NCI-H82 treated with DMSO at 0.1 percent for 48 hours (cell line): ENCODE measurements at regions not wholly inside any gene's neighbourhood (a gene's known extent, or its start where the extent isn't known, plus 50 kb on each side); places are given as distances from the start of the nearest gene placed in this dataset.
A peak's percentile ranks its signal among the peaks of the same experiment; 100 is the strongest.

Experiments used
- DNase-seq: peaks from one replicate; lab custom pipeline; 2025; ENCODE audit not compliant: unreplicated experiment; lab: John Stamatoyannopoulos, UW

- DNase-seq: no peak
Observed at GRCh38 chr10:71066600-71066999, 145.8 kb upstream of the UNC5B start.

DNA sequence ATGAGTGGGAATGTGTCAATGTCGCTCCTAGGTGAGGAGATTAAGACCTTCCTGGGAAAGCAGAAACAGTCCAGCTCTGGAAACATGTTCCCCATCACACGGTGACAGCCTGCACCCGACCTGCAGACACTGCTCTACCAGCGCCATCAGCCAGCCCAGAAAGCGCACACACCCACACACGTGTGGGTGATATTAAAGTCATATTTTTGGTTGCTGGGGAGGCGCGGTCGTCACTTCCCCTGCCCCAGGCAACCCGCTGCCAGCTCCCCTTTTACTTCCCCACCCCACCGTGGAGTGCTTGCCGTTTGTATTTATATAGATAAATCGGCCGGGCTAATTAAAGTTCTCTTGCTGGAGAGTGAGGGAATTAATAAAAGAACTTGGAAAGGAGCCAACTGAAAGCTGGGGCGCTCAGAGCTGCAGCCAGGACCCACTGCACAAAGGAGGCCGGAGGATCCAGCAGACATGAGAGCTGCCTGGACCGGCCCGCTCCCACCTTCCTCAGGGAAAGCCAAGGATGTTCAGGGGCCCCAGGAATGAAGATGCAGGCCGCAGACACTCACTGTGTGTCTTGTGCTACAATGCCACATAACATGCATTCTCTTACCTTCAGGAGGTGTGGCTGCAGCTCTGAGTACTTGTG, 145.2 kb upstream of the UNC5B start:
- peak; percentile 14 for DNase-seq

DNA sequence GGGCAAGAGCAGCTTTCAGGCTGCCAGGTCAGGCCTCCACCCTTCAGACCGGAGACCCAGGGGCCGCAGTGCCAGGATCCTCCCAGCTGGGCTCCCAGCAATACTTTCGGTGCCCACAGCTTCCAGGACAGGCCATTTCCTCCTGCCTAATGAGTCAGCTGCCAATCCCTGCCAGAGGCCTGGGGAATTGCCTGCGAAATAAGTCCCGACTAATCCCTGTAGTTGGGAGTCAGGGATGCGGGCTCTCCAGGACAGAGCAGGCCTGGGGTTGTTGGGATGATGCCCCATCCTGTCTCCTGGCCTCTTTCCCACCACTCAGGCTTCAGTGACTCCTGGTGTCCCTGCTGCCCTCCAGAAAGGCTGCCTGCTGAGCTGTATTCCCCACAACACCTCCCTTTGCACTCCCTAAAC, 143.5 kb upstream of the UNC5B start:
- peak; percentile 28 for DNase-seq

DNA sequence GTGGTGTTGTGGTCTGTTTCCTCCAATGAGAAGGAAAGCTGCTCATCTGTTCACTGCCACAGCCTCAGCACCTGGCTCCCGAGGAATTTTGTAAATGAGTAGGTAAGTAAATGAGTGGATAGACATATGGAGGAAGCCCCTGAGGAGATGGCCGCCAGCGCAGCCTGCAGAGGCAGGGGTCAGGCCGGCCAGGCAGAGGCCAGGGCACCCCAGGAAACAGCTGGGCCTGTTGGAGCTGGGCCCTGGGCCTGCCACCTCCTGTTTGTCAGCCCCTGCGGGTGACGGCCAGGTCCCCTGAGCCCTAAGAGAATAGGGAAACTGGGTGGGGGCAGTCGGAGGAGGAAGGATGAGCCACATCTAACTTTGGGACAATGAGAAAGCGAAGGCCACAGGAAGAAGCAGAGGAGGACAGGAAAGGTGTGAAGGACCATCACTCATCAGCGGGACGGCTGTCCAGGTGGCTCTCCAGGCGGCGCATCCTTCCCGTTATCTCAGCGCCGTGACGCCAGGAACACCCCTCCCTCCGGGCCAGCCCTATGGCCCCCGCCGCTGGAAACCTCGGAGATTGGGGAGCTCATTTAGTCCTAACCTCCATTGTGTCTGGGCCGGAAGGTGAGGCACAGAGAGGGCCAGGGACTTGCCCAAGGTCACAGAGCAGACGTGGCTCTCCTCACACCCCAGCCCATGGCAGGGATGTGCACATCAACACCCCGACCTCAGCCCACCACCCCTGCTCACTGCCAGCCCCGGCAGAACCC, 142.3 kb upstream of the UNC5B start:
- DNase-seq: no peak

DNA sequence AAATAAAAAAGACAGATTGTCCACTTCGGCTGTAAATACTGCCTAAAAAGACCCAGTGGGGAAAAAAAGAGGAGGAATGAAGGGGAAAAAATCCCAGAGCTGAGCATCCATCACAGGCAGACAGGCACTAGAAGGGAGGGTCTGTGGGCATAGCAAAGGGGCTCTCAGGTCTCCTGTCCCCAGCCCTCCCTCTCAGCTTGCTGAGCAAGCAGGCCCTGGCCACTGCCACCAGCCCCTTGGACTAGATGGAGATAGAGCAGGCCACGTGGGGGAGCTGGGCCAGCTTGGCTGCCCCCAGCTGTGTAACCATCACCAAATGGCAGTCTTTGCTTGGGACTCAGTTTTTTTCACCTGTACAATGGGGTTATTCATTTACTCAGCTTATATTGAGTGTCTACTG, 141.6 kb upstream of the UNC5B start:
- no peak for DNase-seq

DNA sequence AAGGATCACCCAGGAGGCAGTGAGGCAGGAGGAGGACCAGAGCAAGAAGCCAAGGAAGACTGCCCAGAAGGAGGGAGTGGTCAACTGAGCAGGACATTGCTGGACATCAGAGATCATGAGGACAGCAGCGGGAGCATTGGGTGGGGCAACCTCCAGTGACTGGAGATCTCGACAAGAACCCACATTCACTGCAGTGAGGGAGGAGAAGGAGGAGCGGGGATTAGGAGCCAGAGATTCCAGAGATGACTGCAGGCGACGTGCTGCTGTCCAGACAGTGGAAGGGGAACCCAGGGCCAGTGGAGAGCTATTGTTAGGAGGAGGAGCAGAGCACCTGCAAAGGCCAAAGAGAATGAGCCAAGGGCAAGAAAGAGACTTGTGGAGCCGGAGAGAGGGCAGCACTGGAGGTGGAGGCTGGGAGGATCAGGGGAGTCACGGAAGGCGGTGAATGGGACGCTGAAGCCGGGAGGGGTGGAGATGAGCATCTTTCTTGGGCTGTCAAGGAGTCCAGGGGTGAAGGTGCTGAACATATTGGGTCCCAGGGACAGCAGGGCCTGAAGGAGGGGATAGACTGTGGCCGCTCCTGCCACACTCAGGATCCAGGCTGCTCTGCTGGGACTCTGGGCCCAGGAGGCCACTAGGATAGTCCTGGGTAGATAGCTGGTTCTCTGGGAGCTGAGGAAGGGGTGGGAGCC, 140.1 kb upstream of the UNC5B start:
- DNase-seq: no peak

DNA sequence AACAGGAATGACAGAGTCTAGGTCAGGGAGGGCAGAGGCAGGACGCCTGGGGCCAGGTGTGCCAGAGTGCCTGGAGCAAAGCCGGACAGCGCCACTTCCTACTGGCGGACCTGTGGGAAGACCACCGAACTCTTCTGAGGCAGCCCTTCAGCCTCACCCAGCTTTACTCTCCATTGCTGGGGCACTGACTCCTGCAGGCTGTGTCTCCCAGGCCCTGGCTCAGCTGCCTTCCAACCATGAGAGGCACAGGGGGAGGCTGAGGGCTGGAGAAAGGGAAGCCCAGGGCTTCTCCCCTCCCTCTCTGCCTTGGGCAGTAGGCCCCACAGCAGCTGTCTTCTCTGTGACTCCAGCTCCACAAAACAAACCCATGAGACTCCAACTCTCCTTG, 139.6 kb upstream of the UNC5B start:
- no peak for DNase-seq

DNA sequence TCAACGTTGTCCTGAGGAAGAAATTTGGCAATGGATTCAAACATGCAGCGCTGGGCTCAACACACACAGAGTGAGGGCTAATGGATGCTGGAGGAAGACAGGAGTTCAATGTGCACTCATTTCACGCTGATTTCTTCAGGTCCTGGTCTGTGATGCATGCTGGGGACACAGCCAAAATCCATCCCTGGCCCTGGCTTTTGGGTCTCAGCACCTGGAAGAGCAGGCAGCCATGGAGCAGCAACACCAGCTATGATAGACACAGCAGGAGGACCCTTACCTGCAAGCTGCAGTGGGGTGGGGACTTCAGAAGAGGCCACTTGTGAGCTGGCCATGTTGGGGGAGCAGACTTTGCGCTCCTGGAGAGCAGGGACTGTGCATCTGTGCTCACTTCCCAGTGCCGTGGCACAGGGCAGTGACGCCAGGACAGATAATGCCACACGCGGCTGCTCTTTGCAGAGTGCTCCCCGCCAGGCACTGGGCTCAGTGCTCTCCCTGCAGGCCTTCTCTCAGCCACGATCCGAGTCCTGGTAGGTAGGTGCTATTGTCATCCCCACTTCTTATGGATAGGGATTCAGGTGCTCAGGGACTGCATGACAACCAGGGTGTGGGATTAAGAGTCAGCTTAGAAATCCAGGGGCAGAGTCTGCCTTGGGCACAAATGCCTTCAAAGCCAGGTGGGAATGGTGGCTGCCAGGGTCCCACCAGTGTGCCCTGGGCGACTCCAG, 138.8 kb upstream of the UNC5B start:
- DNase-seq: no peak

GRCh38 chr10:71074176-71074755, 138.1 kb upstream of the UNC5B start:
- no peak for DNase-seq

GRCh38 chr10:71075086-71075758, 137.1 kb upstream of the UNC5B start:
- DNase-seq: peak; percentile 58

DNA sequence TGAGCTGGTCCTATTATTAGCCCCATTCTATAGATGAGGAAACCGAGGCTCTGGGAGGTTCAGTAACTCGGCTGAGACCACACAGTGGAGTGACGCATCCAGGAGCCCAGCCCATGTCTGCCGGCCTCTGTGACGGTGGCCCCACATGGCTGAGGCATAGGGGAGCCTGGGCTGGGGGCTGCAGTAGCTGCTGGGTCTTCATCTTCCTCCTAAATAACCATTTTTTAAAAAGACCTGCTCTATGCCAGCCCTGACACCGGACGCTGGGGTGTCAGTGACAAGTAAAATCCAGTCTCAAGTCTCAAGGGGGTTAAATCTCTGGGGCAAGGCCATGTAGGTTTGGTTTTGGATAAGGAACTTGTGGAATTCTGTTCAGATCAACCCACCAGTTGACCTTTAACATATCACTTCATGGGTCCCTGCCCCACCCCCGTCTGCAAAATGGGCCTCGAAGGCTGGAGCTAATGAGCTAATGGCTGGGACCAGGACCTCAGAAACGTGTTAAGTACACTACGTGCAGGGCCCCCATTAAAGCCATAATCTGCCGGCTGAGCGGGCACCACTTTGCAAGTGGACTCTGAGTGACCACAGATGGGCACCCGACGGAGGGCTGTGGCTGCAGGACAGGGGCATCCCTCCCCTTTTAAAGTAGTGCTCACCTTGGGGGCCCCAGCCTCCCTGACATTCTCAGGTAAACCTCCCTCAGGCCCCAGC, 136.5 kb upstream of the UNC5B start:
- no peak for DNase-seq

GRCh38 chr10:71076473-71077142, 135.8 kb upstream of the UNC5B start:
- peak; percentile 42 for DNase-seq

- DNase-seq: no peak
Observed at GRCh38 chr10:71077143-71077581, 135.2 kb upstream of the UNC5B start.

- DNase-seq: no peak
Observed at GRCh38 chr10:71077796-71078453, 134.4 kb upstream of the UNC5B start.

DNA sequence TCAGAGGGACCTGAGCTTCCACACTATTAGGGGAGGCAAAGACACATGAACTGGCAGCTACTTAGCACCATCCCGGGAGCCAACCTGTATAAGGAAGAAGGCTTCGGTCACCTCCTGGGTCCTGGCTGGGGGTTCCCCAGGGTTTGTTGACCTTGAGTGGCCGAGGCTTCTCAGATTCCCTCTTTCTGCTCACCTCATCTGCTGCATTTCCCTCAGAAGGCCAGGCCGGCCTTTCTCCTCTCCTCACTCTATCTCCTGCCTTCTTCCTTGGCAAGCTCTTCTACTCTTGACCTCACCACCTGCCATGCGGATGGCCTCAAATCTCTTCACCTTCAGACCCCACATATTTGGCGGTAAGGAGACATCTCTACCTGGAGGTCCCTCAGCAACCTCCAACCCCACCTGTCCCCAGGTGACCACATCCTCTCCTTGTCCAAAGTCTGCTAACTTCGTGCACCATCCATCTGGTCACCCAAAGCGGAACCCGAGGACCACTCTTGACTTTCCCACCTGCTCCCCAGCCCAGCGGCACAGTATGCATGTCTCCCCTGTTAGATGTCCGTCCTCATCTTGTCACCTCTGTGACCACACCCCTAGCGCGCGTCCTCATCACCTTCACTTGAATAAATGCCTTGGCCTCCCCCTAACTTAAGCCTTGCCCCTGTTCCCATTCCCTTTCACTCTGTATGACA, 133.8 kb upstream of the UNC5B start:
- DNase-seq: no peak

DNA sequence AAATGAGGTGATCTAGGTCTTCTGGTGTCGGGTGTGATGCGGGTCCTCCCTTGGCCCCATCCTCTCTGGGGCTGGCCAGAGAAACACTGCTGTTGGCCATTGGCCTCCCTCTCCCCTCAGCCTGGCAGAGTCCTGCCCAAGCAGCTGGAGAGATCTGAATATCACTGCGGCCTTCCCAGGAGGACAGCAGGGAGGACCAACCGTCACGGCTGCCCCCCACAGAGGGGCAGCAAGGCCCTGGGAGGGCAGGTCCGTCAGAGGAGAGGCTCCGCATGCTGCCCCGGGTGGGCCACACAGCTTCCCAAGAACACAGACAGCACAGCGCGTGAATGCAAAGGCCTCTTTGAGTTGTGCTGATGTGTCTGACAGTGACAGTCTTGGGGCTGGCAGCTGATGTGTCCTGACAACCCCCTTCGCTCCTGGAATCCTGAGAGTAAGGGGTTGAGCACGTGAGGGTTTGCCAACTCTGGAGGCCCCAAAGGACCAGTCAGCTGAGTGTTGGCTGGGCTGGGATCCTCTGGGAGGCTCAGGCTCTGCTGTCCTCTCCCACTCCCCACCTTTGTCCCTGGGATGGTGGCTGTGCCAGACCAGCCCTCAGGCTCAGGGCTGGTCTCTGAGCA, 132.5 kb upstream of the UNC5B start:
- DNase-seq: no peak

DNA sequence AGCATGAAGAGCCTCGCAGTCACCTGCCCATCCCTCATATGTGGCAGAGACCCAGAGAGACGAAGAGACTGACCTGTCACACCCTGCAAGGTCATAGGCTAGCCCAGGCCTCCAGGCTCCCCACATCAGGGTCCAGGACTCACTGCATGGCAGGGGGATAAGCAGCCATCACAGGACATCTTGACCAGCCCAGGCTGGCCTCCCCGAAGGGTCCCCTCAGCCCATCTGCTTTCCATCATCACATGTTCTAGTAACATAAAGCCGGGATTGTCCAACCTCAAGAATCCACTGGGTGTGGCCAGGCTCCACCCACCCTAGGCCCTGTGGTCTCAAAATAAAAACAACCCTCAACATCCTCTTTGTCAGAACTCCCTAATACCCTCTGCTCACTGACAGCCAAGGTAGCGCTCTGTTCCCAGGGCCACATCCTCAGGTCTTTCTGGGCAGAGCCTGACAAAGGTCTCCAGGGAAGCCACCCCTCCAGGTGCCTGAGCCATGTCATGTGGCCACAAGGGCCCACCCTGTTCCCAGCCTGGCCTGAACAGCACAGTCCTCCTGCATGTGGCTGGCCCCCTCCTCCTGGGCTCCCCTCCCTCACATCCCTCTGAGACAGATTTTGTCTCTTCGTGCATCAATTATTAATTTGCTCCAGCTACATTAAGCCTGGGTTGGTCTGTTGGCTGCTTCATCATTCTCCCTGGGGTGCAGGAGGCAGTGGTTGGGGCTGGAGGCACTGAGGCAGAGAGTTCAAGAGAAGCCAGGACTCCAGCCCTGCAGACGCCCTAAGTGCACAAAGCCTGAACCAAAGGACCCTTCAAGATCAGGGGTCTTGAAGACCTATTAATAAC, 131.8 kb upstream of the UNC5B start:
- no peak for DNase-seq
